Neural progenitor cell (in vitro differentiated cells): ENCODE measurements at regions not wholly inside any gene's neighbourhood (a gene's known extent, or its start where the extent isn't known, plus 50 kb on each side); places are given as distances from the start of the nearest gene placed in this dataset.

ENCODE experiments used
- DNase-seq: peaks from one replicate; pipeline ENCODE4 v3.0.0-alpha.2; 2016; ENCODE audit warnings: low spot score
- H2AFZ ChIP-seq: fragments of 200-600 bp; sonication (generic); replicated peaks from 2 replicates; pipeline ENCODE4 v1.6.1; 2016; ENCODE audit warnings: antibody characterized with exemption
- H3F3A ChIP-seq: fragments of 200-600 bp; sonication (generic); 2 replicates; pipeline ENCODE4 v1.6.1; 2016; ENCODE audit warnings: antibody characterized with exemption, low read depth
- H3K27ac ChIP-seq: fragments of 200-600 bp; sonication (generic); 2 replicates; pipeline ENCODE4 v1.5.1; 2016; ENCODE audit warnings: mild to moderate bottlenecking
- H3K27me3 ChIP-seq: fragments of 200-600 bp; sonication (generic); 2 replicates; pipeline ENCODE4 v1.6.1; 2016; ENCODE audit warnings: mild to moderate bottlenecking, moderate library complexity
- H3K36me3 ChIP-seq: fragments of 200-600 bp; sonication (generic); 2 replicates; pipeline ENCODE4 v1.5.1; 2016
- H3K4me1 ChIP-seq: fragments of 200-600 bp; sonication (generic); 2 replicates; pipeline ENCODE4 v1.6.1; 2016; ENCODE audit warnings: mixed run types
- H3K4me2 ChIP-seq: fragments of 200-600 bp; sonication (generic); 2 replicates; pipeline ENCODE4 v1.6.1; 2016
- H3K4me3 ChIP-seq: fragments of 200-600 bp; sonication (generic); 2 replicates; pipeline ENCODE4 v1.5.1; 2016
- H3K79me2 ChIP-seq: fragments of 200-600 bp; sonication (generic); 2 replicates; pipeline ENCODE4 v1.6.1; 2016; ENCODE audit warnings: low read depth
- H3K9ac ChIP-seq: fragments of 200-600 bp; sonication (generic); 2 replicates; pipeline ENCODE4 v1.6.1; 2016
- H3K9me3 ChIP-seq: fragments of 200-600 bp; sonication (generic); 2 replicates; pipeline ENCODE4 v1.5.1; 2016; ENCODE audit warnings: low read depth
- H4K20me1 ChIP-seq: fragments of 200-600 bp; sonication (generic); 2 replicates; pipeline ENCODE4 v1.6.1; 2016; ENCODE audit warnings: low read depth
- H3K27ac Mint-ChIP-seq: 3 replicates; pipeline ENCODE4 v1.8.0; 2021; ENCODE audit warnings: mixed read lengths
- H3K27me3 Mint-ChIP-seq: 2 replicates; pipeline ENCODE4 v1.8.0; 2022; ENCODE audit warnings: low read depth, mild to moderate bottlenecking, inconsistent platforms, moderate library complexity, mixed read lengths; ENCODE audit not compliant: insufficient read depth
- H3K36me3 Mint-ChIP-seq: 3 replicates; pipeline ENCODE4 v1.8.0; 2021; ENCODE audit warnings: mixed read lengths
- H3K4me1 Mint-ChIP-seq: 3 replicates; pipeline ENCODE4 v1.8.0; 2021; ENCODE audit warnings: mixed read lengths
- H3K4me3 Mint-ChIP-seq: 3 replicates; pipeline ENCODE4 v1.8.0; 2021; ENCODE audit warnings: mild to moderate bottlenecking, moderate library complexity, mixed read lengths
- H3K9me3 Mint-ChIP-seq: 3 replicates; pipeline ENCODE4 v1.8.0; 2020; ENCODE audit warnings: mixed read lengths
- CTCF ChIP-seq: fragments of 200-600 bp; sonication (generic); IDR thresholded peaks from 2 replicates; pipeline ENCODE4 v1.5.1; 2017; ENCODE audit warnings: antibody characterized with exemption, mild to moderate bottlenecking
- EZH2 ChIP-seq: fragments of 200-600 bp; sonication (generic); IDR thresholded peaks from 2 replicates; pipeline ENCODE4 v1.6.1; 2017; ENCODE audit warnings: antibody characterized with exemption, mild to moderate bottlenecking, moderate library complexity
- EZH2phosphoT487 ChIP-seq: fragments of 200-600 bp; sonication (generic); IDR thresholded peaks from 2 replicates; pipeline ENCODE4 v1.6.1; 2017; ENCODE audit warnings: antibody characterized with exemption

- Histone ChIP-seq H3K4me1 (no peaks in the 10 kb centered on the region), H3K27ac (no peak overlapping the region), H3K4me3 (no peak overlapping the region), H3K4me2 (no peak overlapping the region), H3K79me2 (no peaks in the 10 kb centered on the region), H3K36me3 (no peaks in the 10 kb centered on the region), H2AFZ (peak overlapping the region; percentile 30), H3K9ac (no peak overlapping the region), H3K9me3 (no peaks in the 10 kb centered on the region), H4K20me1 (no peaks in the 10 kb centered on the region), H3F3A (no peaks in the 10 kb centered on the region), H3K27me3 (no peaks in the 10 kb centered on the region)
- Mint-ChIP-seq H3K27ac (peak overlapping the region; percentile 9), H3K4me3 (no peak overlapping the region), H3K4me1 (peaks cover 38% of the 10 kb centered on the region), H3K27me3 (peaks cover 2% of the 10 kb centered on the region), H3K9me3 (no peaks in the 10 kb centered on the region), H3K36me3 (no peaks in the 10 kb centered on the region)
- TF ChIP-seq CTCF (no peak), EZH2 (no peak), EZH2phosphoT487 (no peak)
- no peak for DNase-seq
These were observed 75.0 kb downstream of the HMHB1 start for GRCh38 chr5:143886651-143887638.

- Histone ChIP-seq H2AFZ (no peak overlapping the region), H3K4me1 (no peaks in the 10 kb centered on the region), H4K20me1 (no peaks in the 10 kb centered on the region), H3K4me3 (no peak overlapping the region), H3K36me3 (no peaks in the 10 kb centered on the region), H3K79me2 (no peaks in the 10 kb centered on the region), H3K27me3 (no peaks in the 10 kb centered on the region), H3K27ac (no peak overlapping the region), H3F3A (no peaks in the 10 kb centered on the region), H3K9me3 (no peaks in the 10 kb centered on the region), H3K4me2 (no peak overlapping the region), H3K9ac (no peak overlapping the region)
- Mint-ChIP-seq H3K4me1 (peaks cover 39% of the 10 kb centered on the region), H3K9me3 (no peaks in the 10 kb centered on the region), H3K27ac (peak overlapping the region; percentile 58), H3K36me3 (no peaks in the 10 kb centered on the region), H3K27me3 (peaks cover 2% of the 10 kb centered on the region), H3K4me3 (peak overlapping the region; percentile 0)
- no peak for TF ChIP-seq EZH2phosphoT487
- no peak for TF ChIP-seq EZH2
- no peak for TF ChIP-seq CTCF
- DNase-seq: no peak
These were observed 76.1 kb downstream of the HMHB1 start for GRCh38 chr5:143887903-143888665.

- H4K20me1 ChIP-seq: no peaks in the 10 kb centered on the region
- H3K27ac ChIP-seq: no peak overlapping the region
- Mint-ChIP-seq H3K4me1 (peaks cover 42% of the 10 kb centered on the region), H3K4me3 (no peak overlapping the region), H3K27me3 (peaks cover 2% of the 10 kb centered on the region), H3K36me3 (no peaks in the 10 kb centered on the region), H3K9me3 (no peaks in the 10 kb centered on the region), H3K27ac (no peak overlapping the region)
- H3K27me3 ChIP-seq: no peaks in the 10 kb centered on the region
- no peaks in the 10 kb centered on the region for H3K4me1 ChIP-seq
- no peak overlapping the region for H2AFZ ChIP-seq
- no peaks in the 10 kb centered on the region for H3K79me2 ChIP-seq
- H3K9me3 ChIP-seq: no peaks in the 10 kb centered on the region
- no peaks in the 10 kb centered on the region for H3F3A ChIP-seq
- DNase-seq: no peak
- H3K4me3 ChIP-seq: no peak overlapping the region
- no peak overlapping the region for H3K9ac ChIP-seq
- H3K4me2 ChIP-seq: no peak overlapping the region
- TF ChIP-seq EZH2: no peak
- TF ChIP-seq CTCF: no peak
- no peak for TF ChIP-seq EZH2phosphoT487
- H3K36me3 ChIP-seq: no peaks in the 10 kb centered on the region
These were observed 77.0 kb downstream of the HMHB1 start for GRCh38 chr5:143888912-143889311.
